Common myeloid progenitor, CD34-positive (primary cell): ENCODE measurements at regions not wholly inside any gene's neighbourhood (a gene's known extent, or its start where the extent isn't known, plus 50 kb on each side); places are given as distances from the start of the nearest gene placed in this dataset.
A peak's percentile ranks its signal among the peaks of the same experiment; 100 is the strongest.

Source experiments
- CTCF ChIA-PET: fragments of 350-600 bp; sonication (Branson Sonifier 250); formaldehyde crosslinking; loops from one replicate; lab custom pipeline; 2021; ENCODE audit warnings: antibody characterized with exemption; lab: Charles Lee
- POLR2A ChIA-PET: fragments of 350-600 bp; sonication (Branson Sonifier 250); formaldehyde crosslinking; loops from one replicate; lab custom pipeline; 2021; ENCODE audit warnings: antibody characterized with exemption; lab: Charles Lee
- DNase-seq, 3 donors: peaks; one replicate each; pipeline versions ENCODE4 v3.0.0 to v3.0.0-alpha.2; 2013
- H3K27ac ChIP-seq, 2 experiments: 1 replicate in 1 of 2; 2 replicates in 1 of 2; pipeline ENCODE4 v1.7.0; 2013; ENCODE audit warnings: inconsistent platforms in 2 of 2, low read length in 2 of 2, mild to moderate bottlenecking in 2 of 2, low read depth in 1 of 2, moderate library complexity in 1 of 2; ENCODE audit not compliant: severe bottlenecking in 2 of 2, insufficient read depth in 1 of 2, poor library complexity in 1 of 2
- H3K27me3 ChIP-seq, 5 experiments: replicated peaks in 2 of 5; 1 replicate in 3 of 5; 2 replicates in 2 of 5; pipeline versions ENCODE4 v1.6.1 to v1.7.0; 2013; ENCODE audit warnings: low read length in 4 of 5, mild to moderate bottlenecking in 2 of 5, moderate library complexity in 2 of 5, inconsistent platforms in 1 of 5; ENCODE audit not compliant: insufficient read depth in 5 of 5, control insufficient read depth in 4 of 5
- H3K36me3 ChIP-seq, 4 experiments: 1 replicate in 2 of 4; 2 replicates in 2 of 4; pipeline versions ENCODE4 v1.6.1 to v1.7.0; 2013; ENCODE audit warnings: low read length in 3 of 4, control low read depth in 1 of 4, mild to moderate bottlenecking in 1 of 4; ENCODE audit not compliant: control insufficient read depth in 4 of 4, insufficient read depth in 4 of 4
- H3K4me1 ChIP-seq, 4 experiments: 1 replicate in 3 of 4; 2 replicates in 1 of 4; pipeline versions ENCODE4 v1.6.1 to v1.7.1; 2013; ENCODE audit warnings: low read length in 3 of 4, mild to moderate bottlenecking in 3 of 4, control low read depth in 1 of 4, inconsistent platforms in 1 of 4, moderate library complexity in 1 of 4; ENCODE audit not compliant: control insufficient read depth in 4 of 4, insufficient read depth in 4 of 4; ENCODE audit errors: control extremely low read depth in 1 of 4
- H3K4me3 ChIP-seq, 7 experiments: 1 replicate in 4 of 7; 2 replicates in 3 of 7; pipeline versions ENCODE4 v1.5.1 to v1.7.0; 2013; ENCODE audit warnings: mild to moderate bottlenecking in 7 of 7, low read length in 6 of 7, moderate library complexity in 6 of 7, inconsistent platforms in 2 of 7, low read depth in 2 of 7, control low read depth in 1 of 7; ENCODE audit not compliant: insufficient read depth in 4 of 7, control insufficient read depth in 1 of 7; ENCODE audit errors: extremely low read depth in 1 of 7
- H3K9me3 ChIP-seq, 5 experiments: 1 replicate in 4 of 5; 2 replicates in 1 of 5; pipeline versions ENCODE4 v1.6.1 to v1.7.1; 2013; ENCODE audit warnings: low read length in 4 of 5, mild to moderate bottlenecking in 2 of 5, inconsistent platforms in 1 of 5, low read depth in 1 of 5, moderate library complexity in 1 of 5; ENCODE audit not compliant: control insufficient read depth in 4 of 5, insufficient read depth in 2 of 5; ENCODE audit errors: control extremely low read depth in 1 of 5
- WGBS: methylation state at CpG from one replicate; pipeline ENCODE4 v1.1.5; 2013; ENCODE audit not compliant: insufficient coverage; 5-methylcytosine and 5-hydroxymethylcytosine counted together

- 4% methylated on average over 58 of the region's 78 CpGs for WGBS
- Histone ChIP-seq H3K27ac (no peak overlapping the region), H3K4me1 (peaks cover 0 to 36% (median 29%) of the 10 kb centered on the region in 4 experiments), H3K4me3 (peak overlapping the region; percentile 18 to 81 (median 62)), H3K9me3 (peaks cover 0 to 2% (median 0%) of the 10 kb centered on the region in 5 experiments), H3K27me3 (peaks cover 0 to 22% (median 8%) of the 10 kb centered on the region in 5 experiments), H3K36me3 (no peaks in the 10 kb centered on the region)
- CTCF ChIA-PET, result interaction anchor here (0.5 to 1.7 kb wide), 5 partner anchors 9 to 130 kb away, joined by 3 read pairs; no protein-coding TSS in a partner anchor
- POLR2A ChIA-PET, result interaction anchor here (0.7 to 1.7 kb wide), 2 partner anchors 10 to 23 kb away, joined by 5 to 10 read pairs; no protein-coding TSS in a partner anchor
- peak; percentile 52 to 84 (median 74) for DNase-seq
Measured at GRCh38 chr9:129436751-129437625, 183.9 kb downstream of the C9orf50 start.

- WGBS, result 79% methylated on average over 16 of the region's 30 CpGs
- ChIA-PET POLR2A (interaction anchor here (1.7 kb wide), 1 partner anchor 24 kb away, joined by 10 read pairs; no protein-coding TSS in a partner anchor), CTCF (interaction anchor here (0.5 to 1.7 kb wide), 4 partner anchors 13 to 129 kb away, joined by 3 read pairs; no protein-coding TSS in a partner anchor)
- Histone ChIP-seq H3K4me1 (peaks cover 0 to 36% (median 29%) of the 10 kb centered on the region in 4 experiments), H3K36me3 (no peaks in the 10 kb centered on the region), H3K27me3 (peaks cover 0 to 22% (median 8%) of the 10 kb centered on the region in 5 experiments), H3K9me3 (peaks cover 0 to 2% (median 0%) of the 10 kb centered on the region in 5 experiments), H3K4me3 (peak overlapping the region in 3 of 7 experiments; percentile 59 to 81 (median 66)), H3K27ac (no peak overlapping the region)
- DNase-seq, result no peak
Measured at GRCh38 chr9:129435988-129436717, 184.7 kb downstream of the C9orf50 start.

- Histone ChIP-seq H3K4me3 (no peak overlapping the region), H3K27me3 (peaks cover 0 to 22% (median 8%) of the 10 kb centered on the region in 5 experiments), H3K4me1 (peaks cover 0 to 29% (median 26%) of the 10 kb centered on the region in 4 experiments), H3K9me3 (peaks cover 0 to 2% (median 0%) of the 10 kb centered on the region in 5 experiments), H3K36me3 (no peaks in the 10 kb centered on the region), H3K27ac (no peak overlapping the region)
- ChIA-PET POLR2A (no interaction called here), CTCF (interaction anchor here (0.7 to 1.7 kb wide), 3 partner anchors 12 to 86 kb away, joined by 3 read pairs; no protein-coding TSS in a partner anchor)
- 93% methylated on average over 12 of the region's 12 CpGs for WGBS
- no peak for DNase-seq
Measured at GRCh38 chr9:129435291-129435690, 185.6 kb downstream of the C9orf50 start.

GRCh38 chr9:129434187-129434586 is 186.7 kb downstream of the C9orf50 start:
- ChIA-PET POLR2A (interaction anchor here (0.7 kb wide), 1 partner anchor 99 kb away, joined by 3 read pairs; no protein-coding TSS in a partner anchor), CTCF (no interaction called here)
- Histone ChIP-seq H3K9me3 (no peaks in the 10 kb centered on the region), H3K27me3 (peaks cover 0 to 22% (median 8%) of the 10 kb centered on the region in 5 experiments), H3K36me3 (no peaks in the 10 kb centered on the region), H3K4me1 (peaks cover 0 to 37% (median 26%) of the 10 kb centered on the region in 4 experiments), H3K4me3 (no peak overlapping the region), H3K27ac (no peak overlapping the region)
- 69% methylated on average over 2 of the region's 2 CpGs for WGBS
- no peak for DNase-seq

GRCh38 chr9:129432297-129433154 is 188.4 kb downstream of the C9orf50 start:
- peaks cover 0 to 31% (median 12%) of the 10 kb centered on the region in 4 experiments for H3K4me1 ChIP-seq
- POLR2A ChIA-PET, result no interaction called here
- no peaks in the 10 kb centered on the region for H3K36me3 ChIP-seq
- H3K9me3 ChIP-seq, result no peaks in the 10 kb centered on the region
- H3K4me3 ChIP-seq, result no peak overlapping the region
- CTCF ChIA-PET, result interaction anchor here (1.7 kb wide), 2 partner anchors 10 to 13 kb away, joined by 4 to 5 read pairs; no protein-coding TSS in a partner anchor
- DNase-seq, result no peak
- 65% methylated on average over 15 of the region's 15 CpGs for WGBS
- H3K27me3 ChIP-seq, result peaks cover 0 to 5% (median 0%) of the 10 kb centered on the region in 5 experiments
- H3K27ac ChIP-seq, result no peak overlapping the region
